GM19351 (cell line): ENCODE measurements at regions not wholly inside any gene's neighbourhood (a gene's known extent, or its start where the extent isn't known, plus 50 kb on each side); places are given as distances from the start of the nearest gene placed in this dataset.
"Not testable (repeated sequence)": the region's sequence is repeated elsewhere in the genome, so short reads cannot be mapped to it uniquely, and the experiment has no call there.

ENCODE experiments used
- ATAC-seq: cut with Tn5 transposase; IDR thresholded peaks from one replicate; pipeline ENCODE4 v1.9.1; 2021; ENCODE audit warnings: mild to moderate bottlenecking, moderate library complexity; ENCODE audit not compliant: unreplicated experiment

- ATAC-seq: no peak
These were observed 572.2 kb upstream of the SOX9 start for GRCh38 chr17:71548540-71549190.

GRCh38 chr17:71550675-71551074, 570.1 kb upstream of the SOX9 start:
- no peak for ATAC-seq

GRCh38 chr17:71553381-71553780, 567.4 kb upstream of the SOX9 start:
- ATAC-seq: no peak

- no peak for ATAC-seq
These were observed 561.9 kb upstream of the SOX9 start for GRCh38 chr17:71558901-71559300.

GRCh38 chr17:71572343-71572742, 548.5 kb upstream of the SOX9 start:
- no peak for ATAC-seq

- ATAC-seq: no peak
These were observed 542.4 kb upstream of the SOX9 start for GRCh38 chr17:71578446-71578845.

GRCh38 chr17:71580220-71580619, 540.6 kb upstream of the SOX9 start:
- no peak for ATAC-seq

- ATAC-seq: no peak
These were observed 535.3 kb upstream of the SOX9 start for GRCh38 chr17:71585540-71585939.

GRCh38 chr17:71592431-71592830, 528.4 kb upstream of the SOX9 start:
- no peak for ATAC-seq

GRCh38 chr17:71593078-71593477, 527.7 kb upstream of the SOX9 start:
- ATAC-seq: no peak

- not testable (repeated sequence) for ATAC-seq
These were observed 521.2 kb upstream of the SOX9 start for GRCh38 chr17:71599583-71599982.

GRCh38 chr17:71600137-71600789, 520.6 kb upstream of the SOX9 start:
- ATAC-seq: no peak

GRCh38 chr17:71601894-71602504, 518.8 kb upstream of the SOX9 start:
- no peak for ATAC-seq

GRCh38 chr17:71613996-71614395, 506.8 kb upstream of the SOX9 start:
- no peak for ATAC-seq

- no peak for ATAC-seq
These were observed 505.0 kb upstream of the SOX9 start for GRCh38 chr17:71615820-71616219.

- not testable (repeated sequence) for ATAC-seq
These were observed 503.1 kb upstream of the SOX9 start for GRCh38 chr17:71617767-71618166.

- no peak for ATAC-seq
These were observed 495.5 kb upstream of the SOX9 start for GRCh38 chr17:71625330-71625729.

GRCh38 chr17:71628306-71628705, 492.5 kb upstream of the SOX9 start:
- ATAC-seq: no peak

- ATAC-seq: no peak
These were observed 489.3 kb upstream of the SOX9 start for GRCh38 chr17:71631483-71631882.

- no peak for ATAC-seq
These were observed 488.5 kb upstream of the SOX9 start for GRCh38 chr17:71632328-71632727.

GRCh38 chr17:71633391-71633849, 487.4 kb upstream of the SOX9 start:
- ATAC-seq: no peak

- ATAC-seq: no peak
These were observed 486.4 kb upstream of the SOX9 start for GRCh38 chr17:71634376-71634775.
